BLaER1 treated with 17β-estradiol and CSF1 and Interleukin-3, amounts not matched to agents 10 nM and 100 nM (cell line): ENCODE measurements at regions not wholly inside any gene's neighbourhood (a gene's known extent, or its start where the extent isn't known, plus 50 kb on each side); places are given as distances from the start of the nearest gene placed in this dataset.
"Not testable (repeated sequence)": the region's sequence is repeated elsewhere in the genome, so short reads cannot be mapped to it uniquely, and the experiment has no call there.

Experiments
- H3K27ac ChIP-seq, 11 experiments: shearing (Covaris generic); formaldehyde crosslinking; 2 replicates each; pipeline ENCODE4 v1.8.1; 2022
- H3K27me3 ChIP-seq, 11 experiments: shearing (Covaris generic); formaldehyde crosslinking; 2 replicates each; pipeline ENCODE4 v1.8.1; 2022
- H3K36me3 ChIP-seq, 11 experiments: shearing (Covaris generic); formaldehyde crosslinking; 2 replicates each; pipeline ENCODE4 v1.8.1; 2022
- H3K4me1 ChIP-seq, 10 experiments: shearing (Covaris generic); formaldehyde crosslinking; 2 replicates each; pipeline ENCODE4 v1.8.1; 2022
- H3K4me2 ChIP-seq, 11 experiments: shearing (Covaris generic); formaldehyde crosslinking; 2 replicates each; pipeline ENCODE4 v1.8.1; 2022
- H3K4me3 ChIP-seq, 10 experiments: shearing (Covaris generic); formaldehyde crosslinking; 2 replicates each; pipeline ENCODE4 v1.8.1; 2022
- H3K9ac ChIP-seq, 11 experiments: shearing (Covaris generic); formaldehyde crosslinking; 2 replicates each; pipeline ENCODE4 v1.8.1; 2022
- H3K9me3 ChIP-seq, 11 experiments: shearing (Covaris generic); formaldehyde crosslinking; replicated peaks in 1 of 11; 2 replicates each; pipeline ENCODE4 v1.8.1; 2022
- H4K20me1 ChIP-seq, 11 experiments: shearing (Covaris generic); formaldehyde crosslinking; 2 replicates each; pipeline ENCODE4 v1.8.1; 2022
- Cebpa-rat ChIP-seq, 11 experiments: shearing (Covaris generic); IDR thresholded peaks; 2 replicates each; pipeline ENCODE4 v1.8.1; 2022

GRCh38 chrX:1700757-1701156 is 85.9 kb downstream of the ASMT start:
- H3K27me3 ChIP-seq: no peaks in the 10 kb centered on the region
- H3K9ac ChIP-seq: no peak overlapping the region
- no peaks in the 10 kb centered on the region for H3K36me3 ChIP-seq
- H3K4me1 ChIP-seq: no peaks in the 10 kb centered on the region
- TF ChIP-seq Cebpa-rat (IDR thresholded peaks at IDR 0.05): no peak
- no peak overlapping the region for H3K4me2 ChIP-seq
- peaks cover 6 to 13% (median 10%) of the 10 kb centered on the region in 11 experiments; a peak in 19 of 22 replicates for H3K9me3 ChIP-seq
- H3K27ac ChIP-seq: no peak overlapping the region
- H3K4me3 ChIP-seq: no peak overlapping the region
- no peaks in the 10 kb centered on the region for H4K20me1 ChIP-seq

- H3K9me3 ChIP-seq, H3K9ac ChIP-seq, H3K4me3 ChIP-seq, H3K27ac ChIP-seq, H4K20me1 ChIP-seq, H3K27me3 ChIP-seq, H3K4me1 ChIP-seq, H3K36me3 ChIP-seq, H3K4me2 ChIP-seq: not testable (repeated sequence)
Observed at GRCh38 chrX:1701396-1701901, 86.6 kb downstream of the ASMT start.

- not testable (repeated sequence) for H3K9ac ChIP-seq, H3K27me3 ChIP-seq, H3K4me3 ChIP-seq, H3K4me2 ChIP-seq, H3K9me3 ChIP-seq, H3K36me3 ChIP-seq, H3K4me1 ChIP-seq, H4K20me1 ChIP-seq, H3K27ac ChIP-seq
Observed at GRCh38 chrX:1702142-1702541, 87.3 kb downstream of the ASMT start.

- H3K4me3 ChIP-seq, H3K27ac ChIP-seq, H3K4me2 ChIP-seq, H4K20me1 ChIP-seq, H3K27me3 ChIP-seq, H3K36me3 ChIP-seq, H3K4me1 ChIP-seq, H3K9ac ChIP-seq, H3K9me3 ChIP-seq: not testable (repeated sequence)
Observed at GRCh38 chrX:1702557-1702956, 87.7 kb downstream of the ASMT start.

- not testable (repeated sequence) for H3K27ac ChIP-seq, H3K9ac ChIP-seq, H3K4me1 ChIP-seq, H3K36me3 ChIP-seq, H3K4me3 ChIP-seq, H4K20me1 ChIP-seq, H3K27me3 ChIP-seq
- peak overlapping the region in 5 of 11 experiments; percentile 10 to 36 (median 22); a peak in 6 of 22 replicates for H3K4me2 ChIP-seq
- peaks cover 0 to 18% (median 13%) of the 10 kb centered on the region in 11 experiments; a peak in 16 of 22 replicates for H3K9me3 ChIP-seq
Observed at GRCh38 chrX:1709277-1709676, 94.4 kb downstream of the ASMT start.

- H3K27ac ChIP-seq: no peak overlapping the region
- no peaks in the 10 kb centered on the region for H4K20me1 ChIP-seq
- no peak overlapping the region for H3K4me3 ChIP-seq
- H3K36me3 ChIP-seq: no peaks in the 10 kb centered on the region; a peak in 1 of 22 replicates
- no peaks in the 10 kb centered on the region for H3K27me3 ChIP-seq
- peaks cover 6 to 31% (median 19%) of the 10 kb centered on the region in 11 experiments; a peak in 19 of 22 replicates for H3K9me3 ChIP-seq
- no peak for TF ChIP-seq Cebpa-rat (IDR thresholded peaks at IDR 0.05)
- peaks cover 0 to 16% (median 11%) of the 10 kb centered on the region in 10 experiments; a peak in 17 of 20 replicates for H3K4me1 ChIP-seq
- H3K9ac ChIP-seq: no peak overlapping the region
- H3K4me2 ChIP-seq: no peak overlapping the region
Observed at GRCh38 chrX:1713296-1713695, 98.4 kb downstream of the ASMT start.

GRCh38 chrX:1717373-1717772 is 102.5 kb downstream of the ASMT start:
- no peaks in the 10 kb centered on the region; a peak in 1 of 22 replicates for H3K36me3 ChIP-seq
- peaks cover 0 to 13% (median 10%) of the 10 kb centered on the region in 10 experiments; a peak in 17 of 20 replicates for H3K4me1 ChIP-seq
- peak overlapping the region in 10 of 11 experiments; percentile 1 to 76 (median 52); a peak in 19 of 22 replicates for H3K4me2 ChIP-seq
- no peak overlapping the region for H3K4me3 ChIP-seq
- no peaks in the 10 kb centered on the region for H4K20me1 ChIP-seq
- no peak for TF ChIP-seq Cebpa-rat (IDR thresholded peaks at IDR 0.05)
- H3K27me3 ChIP-seq: no peaks in the 10 kb centered on the region
- 0 out of 22 replicates have a peak overlapping the region, but pooled peaks of 1 of the 11 experiments have one; percentile 0 for H3K27ac ChIP-seq
- no peak overlapping the region for H3K9ac ChIP-seq
- H3K9me3 ChIP-seq: peaks cover 10 to 40% (median 26%) of the 10 kb centered on the region in 11 experiments; a peak in 21 of 22 replicates

GRCh38 chrX:1719270-1719669 is 104.4 kb downstream of the ASMT start:
- Histone ChIP-seq H3K36me3 (no peaks in the 10 kb centered on the region), H3K4me3 (no peak overlapping the region), H3K9me3 (peaks cover 5 to 27% (median 16%) of the 10 kb centered on the region in 11 experiments; a peak in 17 of 22 replicates), H3K4me1 (peaks cover 0 to 13% (median 10%) of the 10 kb centered on the region in 10 experiments; a peak in 17 of 20 replicates), H3K9ac (no peak overlapping the region), H3K27me3 (no peaks in the 10 kb centered on the region), H3K27ac (no peak overlapping the region), H3K4me2 (no peak overlapping the region), H4K20me1 (no peaks in the 10 kb centered on the region)
- no peak for TF ChIP-seq Cebpa-rat (IDR thresholded peaks at IDR 0.05)

- peaks cover 0 to 19% (median 9%) of the 10 kb centered on the region in 11 experiments; a peak in 11 of 22 replicates for H3K9me3 ChIP-seq
- H4K20me1 ChIP-seq: no peaks in the 10 kb centered on the region
- TF ChIP-seq Cebpa-rat (IDR thresholded peaks at IDR 0.05): no peak
- peaks cover 0 to 19% (median 14%) of the 10 kb centered on the region in 10 experiments; a peak in 17 of 20 replicates for H3K4me1 ChIP-seq
- H3K27ac ChIP-seq: no peak overlapping the region
- H3K9ac ChIP-seq: no peak overlapping the region
- H3K36me3 ChIP-seq: no peaks in the 10 kb centered on the region
- H3K4me3 ChIP-seq: no peak overlapping the region
- no peaks in the 10 kb centered on the region for H3K27me3 ChIP-seq
- H3K4me2 ChIP-seq: no peak overlapping the region
Observed at GRCh38 chrX:1720836-1721235, 106.0 kb downstream of the ASMT start.

GRCh38 chrX:1725472-1725871 is 110.6 kb downstream of the ASMT start:
- H3K4me3 ChIP-seq: no peak overlapping the region
- peaks cover 0 to 10% (median 3%) of the 10 kb centered on the region in 10 experiments; a peak in 8 of 20 replicates for H3K4me1 ChIP-seq
- no peaks in the 10 kb centered on the region for H4K20me1 ChIP-seq
- no peak overlapping the region for H3K9ac ChIP-seq
- no peak for TF ChIP-seq Cebpa-rat (IDR thresholded peaks at IDR 0.05)
- H3K4me2 ChIP-seq: peak overlapping the region in 6 of 11 experiments; percentile 6 to 44 (median 21); a peak in 6 of 22 replicates
- no peak overlapping the region for H3K27ac ChIP-seq
- no peaks in the 10 kb centered on the region for H3K36me3 ChIP-seq
- no peaks in the 10 kb centered on the region for H3K27me3 ChIP-seq
- H3K9me3 ChIP-seq: peaks cover 0 to 11% (median 6%) of the 10 kb centered on the region in 11 experiments; a peak in 9 of 22 replicates
